IPS-NIHi11 (cell line): ENCODE measurements at regions not wholly inside any gene's neighbourhood (a gene's known extent, or its start where the extent isn't known, plus 50 kb on each side); places are given as distances from the start of the nearest gene placed in this dataset.
"Not testable (repeated sequence)": the region's sequence is repeated elsewhere in the genome, so short reads cannot be mapped to it uniquely, and the experiment has no call there.

Experiments
- DNase-seq: peaks from one replicate; pipeline ENCODE4 v3.0.0; 2012; ENCODE audit warnings: mixed read lengths, low spot score

GRCh38 chr4:121616449-121616848 is 80.3 kb downstream of the ANXA5 start:
- not testable (repeated sequence) for DNase-seq

GRCh38 chr4:121614101-121614500 is 82.7 kb downstream of the ANXA5 start:
- no peak for DNase-seq

- no peak for DNase-seq
Measured at GRCh38 chr4:121599049-121599448, 97.7 kb downstream of the ANXA5 start.

- DNase-seq: no peak
Measured at GRCh38 chr4:121597346-121597934, 99.3 kb downstream of the ANXA5 start.

GRCh38 chr4:121594796-121595526 is 101.8 kb downstream of the ANXA5 start:
- no peak for DNase-seq

GRCh38 chr4:121593760-121594159 is 103.0 kb downstream of the ANXA5 start:
- DNase-seq: no peak

GRCh38 chr4:121592257-121592656 is 104.5 kb downstream of the ANXA5 start:
- DNase-seq: not testable (repeated sequence)

- no peak for DNase-seq
Measured at GRCh38 chr4:121584836-121585235, 111.9 kb downstream of the ANXA5 start.

- DNase-seq: no peak
Measured at GRCh38 chr4:121583396-121583795, 113.4 kb downstream of the ANXA5 start.

GRCh38 chr4:121582296-121582695 is 114.5 kb downstream of the ANXA5 start:
- DNase-seq: no peak

GRCh38 chr4:121575392-121575791 is 121.4 kb downstream of the ANXA5 start:
- not testable (repeated sequence) for DNase-seq

GRCh38 chr4:121574618-121575017 is 122.2 kb downstream of the ANXA5 start:
- no peak for DNase-seq

GRCh38 chr4:121567748-121568147 is 129.0 kb downstream of the ANXA5 start:
- no peak for DNase-seq

- no peak for DNase-seq
Measured at GRCh38 chr4:121564840-121565375, 131.9 kb downstream of the ANXA5 start.

- no peak for DNase-seq
Measured at GRCh38 chr4:121562811-121563210, 134.0 kb downstream of the ANXA5 start.

- DNase-seq: no peak
Measured at GRCh38 chr4:121555315-121556107, 141.3 kb downstream of the ANXA5 start.

GRCh38 chr4:121554382-121554781 is 142.4 kb downstream of the ANXA5 start:
- DNase-seq: no peak

- no peak for DNase-seq
Measured at GRCh38 chr4:121551881-121552280, 144.9 kb downstream of the ANXA5 start.

- no peak for DNase-seq
Measured at GRCh38 chr4:121551271-121551670, 145.5 kb downstream of the ANXA5 start.

GRCh38 chr4:121541696-121542095 is 155.1 kb downstream of the ANXA5 start:
- DNase-seq: no peak

GRCh38 chr4:121535351-121535750 is 154.5 kb upstream of the QRFPR start:
- no peak for DNase-seq

- no peak for DNase-seq
Measured at GRCh38 chr4:121534187-121534586, 153.4 kb upstream of the QRFPR start.

- DNase-seq: no peak
Measured at GRCh38 chr4:121526509-121526908, 145.7 kb upstream of the QRFPR start.
